ENCODE measurements at regions not wholly inside any gene's neighbourhood (a gene's known extent, or its start where the extent isn't known, plus 50 kb on each side); places are given as distances from the start of the nearest gene placed in this dataset.

DNA sequence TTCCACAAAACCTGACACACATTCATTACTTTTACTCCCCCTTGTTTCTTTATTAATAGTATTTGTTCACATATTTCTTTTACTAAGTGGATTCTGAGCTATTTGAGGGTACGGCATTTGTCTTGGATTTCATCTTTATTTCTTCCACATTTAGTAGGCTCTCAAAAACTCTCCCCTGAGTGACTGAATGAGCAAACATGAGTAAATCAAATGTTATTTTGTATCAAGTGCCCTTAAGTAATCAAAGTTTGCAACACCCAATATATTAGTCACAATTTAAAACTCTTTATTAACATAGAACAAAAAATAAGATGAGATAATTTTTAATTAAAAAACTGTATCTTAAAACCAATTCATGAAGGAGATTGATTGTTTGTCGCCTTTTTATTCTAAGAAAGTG, 1101.9 kb upstream of the TENM4 start:
- H3K27ac ChIP-seq: no peak overlapping the region

DNA sequence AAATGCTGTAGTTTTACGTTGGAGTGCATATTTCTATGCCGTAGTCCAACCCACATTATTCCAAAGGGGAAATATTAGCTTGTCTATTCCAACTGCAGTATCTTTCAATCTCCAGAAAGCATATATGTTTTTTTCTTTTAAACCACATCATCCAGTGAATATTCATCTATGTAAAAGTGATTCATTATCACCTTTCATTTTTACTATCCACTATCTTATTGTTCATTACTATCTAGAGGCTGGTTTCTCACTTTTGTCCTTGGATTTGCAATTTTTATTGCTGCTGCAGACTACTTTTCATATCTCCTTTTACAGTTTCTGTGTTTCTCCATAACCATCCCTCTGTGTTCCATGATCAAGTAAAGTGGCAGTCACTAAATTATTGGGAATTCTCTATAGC, 1097.2 kb upstream of the TENM4 start:
- TF ChIP-seq, protein P1, sequence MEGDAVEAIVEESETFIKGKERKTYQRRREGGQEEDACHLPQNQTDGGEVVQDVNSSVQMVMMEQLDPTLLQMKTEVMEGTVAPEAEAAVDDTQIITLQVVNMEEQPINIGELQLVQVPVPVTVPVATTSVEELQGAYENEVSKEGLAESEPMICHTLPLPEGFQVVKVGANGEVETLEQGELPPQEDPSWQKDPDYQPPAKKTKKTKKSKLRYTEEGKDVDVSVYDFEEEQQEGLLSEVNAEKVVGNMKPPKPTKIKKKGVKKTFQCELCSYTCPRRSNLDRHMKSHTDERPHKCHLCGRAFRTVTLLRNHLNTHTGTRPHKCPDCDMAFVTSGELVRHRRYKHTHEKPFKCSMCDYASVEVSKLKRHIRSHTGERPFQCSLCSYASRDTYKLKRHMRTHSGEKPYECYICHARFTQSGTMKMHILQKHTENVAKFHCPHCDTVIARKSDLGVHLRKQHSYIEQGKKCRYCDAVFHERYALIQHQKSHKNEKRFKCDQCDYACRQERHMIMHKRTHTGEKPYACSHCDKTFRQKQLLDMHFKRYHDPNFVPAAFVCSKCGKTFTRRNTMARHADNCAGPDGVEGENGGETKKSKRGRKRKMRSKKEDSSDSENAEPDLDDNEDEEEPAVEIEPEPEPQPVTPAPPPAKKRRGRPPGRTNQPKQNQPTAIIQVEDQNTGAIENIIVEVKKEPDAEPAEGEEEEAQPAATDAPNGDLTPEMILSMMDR (IDR thresholded peaks at IDR 0.05): no peak
- no peak for TF ChIP-seq POLR2A (IDR thresholded peaks at IDR 0.05)
- 82 to 86% methylated on average over 2 of the region's 2 CpGs for WGBS, 2 donors
- H3K9me3 ChIP-seq: peaks cover 0 to under 1% (median 0%) of the 10 kb centered on the region in 3 donors
- H3K27ac ChIP-seq: no peak overlapping the region
- DNase-seq: no peak
- H3K4me3 ChIP-seq: no peak overlapping the region
- H3K27me3 ChIP-seq: no peaks in the 10 kb centered on the region
- H3K4me1 ChIP-seq: no peaks in the 10 kb centered on the region
- intact Hi-C loops (cut with DNase I): no loop called here
- H3K36me3 ChIP-seq: no peaks in the 10 kb centered on the region

More for the DNA sequence above, 1101.9 kb upstream of the TENM4 start:
- Histone ChIP-seq H3K4me3 (no peak overlapping the region), H3K36me3 (no peaks in the 10 kb centered on the region), H3K4me1 (no peaks in the 10 kb centered on the region), H3K27me3 (no peaks in the 10 kb centered on the region), H3K9me3 (no peaks in the 10 kb centered on the region)
- DNase-seq: no peak
- 87 to 91% methylated on average over 2 of the region's 2 CpGs for WGBS, 2 donors
- intact Hi-C loops (cut with DNase I): no loop called here
- TF ChIP-seq, protein P1 (IDR thresholded peaks at IDR 0.05): no peak
- TF ChIP-seq POLR2A (IDR thresholded peaks at IDR 0.05): no peak

DNA sequence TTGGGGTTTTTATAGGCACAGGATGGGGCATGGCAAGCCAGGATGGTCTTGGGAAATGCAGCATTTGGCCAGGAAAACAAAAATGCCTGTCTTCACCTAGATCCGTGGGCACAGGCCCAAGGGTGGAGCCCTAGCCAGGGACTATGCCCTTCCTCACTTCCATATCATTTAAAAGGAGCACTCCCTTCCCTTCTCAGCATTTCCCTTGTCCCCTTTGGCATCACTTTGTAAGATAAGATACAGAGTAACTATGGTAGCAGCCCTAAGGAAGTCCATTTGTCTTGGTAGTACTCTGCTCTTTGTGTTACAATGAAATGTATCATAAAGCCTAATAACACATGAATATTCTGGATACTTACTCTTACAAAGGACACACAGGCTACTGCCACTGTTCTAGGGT, 1092.6 kb upstream of the TENM4 start:
- Histone ChIP-seq H3K4me1 (no peaks in the 10 kb centered on the region), H3K27ac (no peak overlapping the region), H3K4me3 (no peak overlapping the region), H3K9me3 (peaks cover 0 to 6% (median 0%) of the 10 kb centered on the region in 3 donors), H3K27me3 (no peaks in the 10 kb centered on the region), H3K36me3 (no peaks in the 10 kb centered on the region)
- intact Hi-C loops (cut with DNase I): no loop called here
- WGBS, 2 donors: 38 to 60% methylated on average over 1 of the region's 1 CpG
- no peak for DNase-seq
- TF ChIP-seq POLR2A (IDR thresholded peaks at IDR 0.05): no peak
- TF ChIP-seq, protein P1 (IDR thresholded peaks at IDR 0.05): no peak

DNA sequence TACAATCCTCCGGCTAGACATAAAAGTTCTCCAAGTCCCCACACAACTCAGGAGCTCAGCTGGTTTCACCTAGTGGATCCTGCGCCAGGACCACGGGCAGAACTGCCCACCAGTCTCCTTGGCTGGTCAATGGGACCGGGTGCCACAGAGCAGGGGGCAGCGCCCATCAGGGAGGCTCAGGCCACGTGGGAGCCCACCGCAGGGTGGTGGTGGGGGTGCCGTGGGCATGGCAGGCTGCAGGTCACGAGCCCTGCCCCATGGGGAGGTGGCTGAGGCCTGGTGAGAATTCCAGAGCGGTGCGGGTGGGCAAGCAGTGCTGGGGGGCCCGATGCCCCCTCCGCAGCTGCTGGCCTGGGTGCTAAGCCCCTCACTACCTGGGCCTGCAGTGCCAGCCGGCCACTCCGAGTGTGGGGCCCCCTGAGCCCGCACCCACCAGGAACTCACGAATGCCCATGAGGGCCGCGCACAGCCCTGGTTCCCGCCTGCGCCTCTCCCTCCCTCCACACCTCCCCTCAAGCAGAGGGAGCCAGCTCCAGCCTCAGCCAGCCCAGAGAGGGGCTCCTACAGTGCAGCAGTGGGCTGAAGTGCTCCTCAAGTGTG, 1091.9 kb upstream of the TENM4 start:
- TF ChIP-seq, protein P1 (IDR thresholded peaks at IDR 0.05): no peak
- TF ChIP-seq POLR2A (IDR thresholded peaks at IDR 0.05): no peak
- 100% methylated on average over 1 of the region's 21 CpGs; no CpG with 5 or more reads in 1 of the 2 donors for WGBS, 2 donors
- no peak for DNase-seq

DNA sequence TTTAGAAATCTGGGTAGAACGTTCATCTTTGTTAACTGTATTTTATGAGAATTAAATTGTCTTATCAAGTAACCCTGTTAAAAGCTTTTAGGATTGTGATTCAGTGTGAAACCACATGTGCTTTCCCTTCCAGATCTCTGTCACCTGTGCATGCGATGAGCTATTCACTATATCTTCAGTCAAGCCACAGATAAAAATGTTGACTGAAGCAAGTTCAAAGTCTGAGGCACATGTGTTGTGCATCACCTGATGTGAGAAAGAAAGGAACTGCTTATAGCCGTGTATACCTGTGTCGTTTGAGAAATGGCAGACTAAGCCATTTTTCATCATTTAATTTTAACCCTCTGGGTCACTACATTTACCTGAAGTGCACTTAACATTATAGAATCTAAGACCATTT, 1088.9 kb upstream of the TENM4 start:
- DNase-seq: no peak
- no peaks in the 10 kb centered on the region for H3K36me3 ChIP-seq
- H3K27ac ChIP-seq: no peak overlapping the region
- peaks cover 0 to 6% (median 0%) of the 10 kb centered on the region in 3 donors for H3K9me3 ChIP-seq
- H3K4me3 ChIP-seq: no peak overlapping the region
- intact Hi-C loops (cut with DNase I): no loop called here
- TF ChIP-seq, protein P1 (IDR thresholded peaks at IDR 0.05): no peak
- TF ChIP-seq POLR2A (IDR thresholded peaks at IDR 0.05): no peak
- WGBS, 2 donors: 58 to 66% methylated on average over 4 of the region's 4 CpGs
- no peaks in the 10 kb centered on the region for H3K4me1 ChIP-seq
- no peaks in the 10 kb centered on the region for H3K27me3 ChIP-seq

More for the DNA sequence above, 1091.9 kb upstream of the TENM4 start:
- Histone ChIP-seq H3K27ac (no peak overlapping the region), H3K27me3 (no peaks in the 10 kb centered on the region), H3K36me3 (no peaks in the 10 kb centered on the region), H3K9me3 (peaks cover 0 to 6% (median 0%) of the 10 kb centered on the region in 3 donors), H3K4me1 (no peaks in the 10 kb centered on the region), H3K4me3 (no peak overlapping the region)
- intact Hi-C loops (cut with DNase I): no loop called here
